ENCODE measurements at regions not wholly inside any gene's neighbourhood (a gene's known extent, or its start where the extent isn't known, plus 50 kb on each side); places are given as distances from the start of the nearest gene placed in this dataset.

DNA sequence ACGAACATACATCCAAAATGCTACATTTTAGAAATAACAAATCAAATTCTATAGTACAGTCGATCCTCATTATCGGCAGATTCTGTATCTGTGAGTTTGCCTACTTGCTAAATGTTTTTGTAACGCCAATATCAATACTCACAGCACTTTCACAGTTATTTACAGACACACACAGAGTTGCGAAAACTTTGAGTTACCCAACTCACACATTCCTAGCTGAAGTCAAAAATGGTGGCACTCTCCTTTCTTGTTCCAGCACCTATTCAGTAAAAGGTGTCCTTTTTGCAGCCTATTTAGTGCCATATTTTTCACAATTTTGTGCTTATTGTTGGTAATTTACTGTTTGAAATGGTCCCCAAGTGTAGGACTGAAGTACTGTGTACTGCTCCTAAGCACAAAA lies 161.7 kb downstream of the AKR1D1 start:
- TF ChIP-seq, protein P1, sequence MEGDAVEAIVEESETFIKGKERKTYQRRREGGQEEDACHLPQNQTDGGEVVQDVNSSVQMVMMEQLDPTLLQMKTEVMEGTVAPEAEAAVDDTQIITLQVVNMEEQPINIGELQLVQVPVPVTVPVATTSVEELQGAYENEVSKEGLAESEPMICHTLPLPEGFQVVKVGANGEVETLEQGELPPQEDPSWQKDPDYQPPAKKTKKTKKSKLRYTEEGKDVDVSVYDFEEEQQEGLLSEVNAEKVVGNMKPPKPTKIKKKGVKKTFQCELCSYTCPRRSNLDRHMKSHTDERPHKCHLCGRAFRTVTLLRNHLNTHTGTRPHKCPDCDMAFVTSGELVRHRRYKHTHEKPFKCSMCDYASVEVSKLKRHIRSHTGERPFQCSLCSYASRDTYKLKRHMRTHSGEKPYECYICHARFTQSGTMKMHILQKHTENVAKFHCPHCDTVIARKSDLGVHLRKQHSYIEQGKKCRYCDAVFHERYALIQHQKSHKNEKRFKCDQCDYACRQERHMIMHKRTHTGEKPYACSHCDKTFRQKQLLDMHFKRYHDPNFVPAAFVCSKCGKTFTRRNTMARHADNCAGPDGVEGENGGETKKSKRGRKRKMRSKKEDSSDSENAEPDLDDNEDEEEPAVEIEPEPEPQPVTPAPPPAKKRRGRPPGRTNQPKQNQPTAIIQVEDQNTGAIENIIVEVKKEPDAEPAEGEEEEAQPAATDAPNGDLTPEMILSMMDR (IDR thresholded peaks at IDR 0.05), result no peak
- TF ChIP-seq POLR2AphosphoS5 (IDR thresholded peaks at IDR 0.05), result no peak
